ENCODE measurements at regions not wholly inside any gene's neighbourhood (a gene's known extent, or its start where the extent isn't known, plus 50 kb on each side); places are given as distances from the start of the nearest gene placed in this dataset.

DNA sequence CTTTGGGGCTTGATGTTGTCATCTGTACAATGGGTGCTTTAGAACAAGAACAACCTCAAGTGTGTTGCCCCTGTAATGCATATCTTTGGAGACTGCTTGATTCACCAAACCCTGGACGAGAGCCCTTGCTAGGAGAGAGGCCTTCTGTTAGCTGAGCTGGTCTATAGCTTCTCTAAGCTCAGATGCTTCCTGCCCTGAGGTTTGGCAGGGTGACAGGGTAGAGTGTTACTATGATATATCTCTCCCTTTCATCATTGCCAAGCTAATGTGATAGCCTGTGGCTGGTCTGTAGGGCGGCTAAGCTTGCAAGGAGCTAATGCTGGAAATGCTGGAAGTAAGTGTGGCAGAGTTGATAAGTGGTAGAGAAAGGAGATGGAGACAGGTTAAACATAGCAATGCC, 364.1 kb downstream of the RPS24 start:
- no peak for TF ChIP-seq ZFX (IDR thresholded peaks at IDR 0.05; ENCODE audit: borderline replicate concordance)
- TF ChIP-seq, protein P1, sequence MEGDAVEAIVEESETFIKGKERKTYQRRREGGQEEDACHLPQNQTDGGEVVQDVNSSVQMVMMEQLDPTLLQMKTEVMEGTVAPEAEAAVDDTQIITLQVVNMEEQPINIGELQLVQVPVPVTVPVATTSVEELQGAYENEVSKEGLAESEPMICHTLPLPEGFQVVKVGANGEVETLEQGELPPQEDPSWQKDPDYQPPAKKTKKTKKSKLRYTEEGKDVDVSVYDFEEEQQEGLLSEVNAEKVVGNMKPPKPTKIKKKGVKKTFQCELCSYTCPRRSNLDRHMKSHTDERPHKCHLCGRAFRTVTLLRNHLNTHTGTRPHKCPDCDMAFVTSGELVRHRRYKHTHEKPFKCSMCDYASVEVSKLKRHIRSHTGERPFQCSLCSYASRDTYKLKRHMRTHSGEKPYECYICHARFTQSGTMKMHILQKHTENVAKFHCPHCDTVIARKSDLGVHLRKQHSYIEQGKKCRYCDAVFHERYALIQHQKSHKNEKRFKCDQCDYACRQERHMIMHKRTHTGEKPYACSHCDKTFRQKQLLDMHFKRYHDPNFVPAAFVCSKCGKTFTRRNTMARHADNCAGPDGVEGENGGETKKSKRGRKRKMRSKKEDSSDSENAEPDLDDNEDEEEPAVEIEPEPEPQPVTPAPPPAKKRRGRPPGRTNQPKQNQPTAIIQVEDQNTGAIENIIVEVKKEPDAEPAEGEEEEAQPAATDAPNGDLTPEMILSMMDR (IDR thresholded peaks at IDR 0.05), result no peak
- no peak overlapping the region for H3K27ac ChIP-seq

- no peak for TF ChIP-seq ZFX (IDR thresholded peaks at IDR 0.05; ENCODE audit: borderline replicate concordance)
- TF ChIP-seq, protein P1 (IDR thresholded peaks at IDR 0.05), result no peak
- no peak overlapping the region for H3K27ac ChIP-seq
These were observed 364.7 kb downstream of the RPS24 start for GRCh38 chr10:78398382-78398781.

- TF ChIP-seq, protein P1 (IDR thresholded peaks at IDR 0.05), result no peak
- TF ChIP-seq ZFX (IDR thresholded peaks at IDR 0.05; ENCODE audit: borderline replicate concordance), result no peak
- no peak overlapping the region for H3K27ac ChIP-seq
These were observed 368.1 kb downstream of the RPS24 start for GRCh38 chr10:78401624-78402367.

- TF ChIP-seq, protein P1 (IDR thresholded peaks at IDR 0.05), result no peak
- TF ChIP-seq ZFX (IDR thresholded peaks at IDR 0.05; ENCODE audit: borderline replicate concordance), result no peak
- no peak overlapping the region for H3K27ac ChIP-seq
These were observed 368.9 kb downstream of the RPS24 start for GRCh38 chr10:78402591-78402990.

GRCh38 chr10:78403781-78404180, 370.1 kb downstream of the RPS24 start:
- TF ChIP-seq, protein P1 (IDR thresholded peaks at IDR 0.05), result no peak
- no peak for TF ChIP-seq ZFX (IDR thresholded peaks at IDR 0.05; ENCODE audit: borderline replicate concordance)
- no peak overlapping the region for H3K27ac ChIP-seq

DNA sequence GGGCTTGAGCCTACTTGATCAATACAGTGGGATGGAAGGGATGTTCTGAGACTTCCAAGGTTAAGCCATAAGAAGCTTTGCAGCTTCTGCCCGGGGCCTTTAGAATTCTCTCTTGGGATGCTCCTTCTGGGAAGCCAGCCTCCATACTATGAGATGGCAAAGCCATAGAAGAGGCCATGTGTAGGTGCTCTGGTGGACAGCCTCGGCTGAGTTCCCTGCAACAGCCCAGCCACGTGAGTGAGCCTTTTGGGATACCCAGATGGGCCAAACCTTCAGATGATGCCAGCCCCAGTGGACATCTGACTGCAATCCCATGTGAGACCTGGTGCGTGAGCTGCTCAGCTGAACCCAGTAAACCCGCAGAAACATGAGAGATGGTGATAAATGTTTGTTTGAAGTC, 370.6 kb downstream of the RPS24 start:
- H3K27ac ChIP-seq, result no peak overlapping the region
- TF ChIP-seq ZFX (IDR thresholded peaks at IDR 0.05; ENCODE audit: borderline replicate concordance), result no peak
- TF ChIP-seq, protein P1 (IDR thresholded peaks at IDR 0.05), result no peak

GRCh38 chr10:78405231-78405630, 371.6 kb downstream of the RPS24 start:
- no peak for TF ChIP-seq ZFX (IDR thresholded peaks at IDR 0.05; ENCODE audit: borderline replicate concordance)
- TF ChIP-seq, protein P1 (IDR thresholded peaks at IDR 0.05), result no peak
- no peak overlapping the region for H3K27ac ChIP-seq

Data from 22Rv1 (cell line).